HG03196 (cell line): ENCODE measurements at regions not wholly inside any gene's neighbourhood (a gene's known extent, or its start where the extent isn't known, plus 50 kb on each side); places are given as distances from the start of the nearest gene placed in this dataset.

Experiments used
- ATAC-seq: cut with Tn5 transposase; IDR thresholded peaks from one replicate; pipeline ENCODE4 v1.9.1; 2021; ENCODE audit not compliant: unreplicated experiment

- no peak for ATAC-seq
Measured at GRCh38 chr9:87236546-87236945, 261.1 kb upstream of the DAPK1 start.

- ATAC-seq: no peak
Measured at GRCh38 chr9:87237336-87237735, 260.3 kb upstream of the DAPK1 start.

- no peak for ATAC-seq
Measured at GRCh38 chr9:87238545-87238944, 259.1 kb upstream of the DAPK1 start.

- no peak for ATAC-seq
Measured at GRCh38 chr9:87239312-87239711, 258.4 kb upstream of the DAPK1 start.

GRCh38 chr9:87243602-87244001 lies 254.1 kb upstream of the DAPK1 start:
- ATAC-seq: no peak

- no peak for ATAC-seq
Measured at GRCh38 chr9:87245271-87245670, 252.4 kb upstream of the DAPK1 start.

GRCh38 chr9:87247097-87247496 lies 250.6 kb upstream of the DAPK1 start:
- ATAC-seq: no peak

- no peak for ATAC-seq
Measured at GRCh38 chr9:87249029-87249428, 248.6 kb upstream of the DAPK1 start.

- no peak for ATAC-seq
Measured at GRCh38 chr9:87250205-87250604, 247.5 kb upstream of the DAPK1 start.

- no peak for ATAC-seq
Measured at GRCh38 chr9:87255431-87256155, 242.1 kb upstream of the DAPK1 start.

GRCh38 chr9:87256973-87257372 lies 240.7 kb upstream of the DAPK1 start:
- ATAC-seq: no peak

GRCh38 chr9:87259543-87260518 lies 237.8 kb upstream of the DAPK1 start:
- no peak for ATAC-seq

- no peak for ATAC-seq
Measured at GRCh38 chr9:87263291-87263690, 234.4 kb upstream of the DAPK1 start.

GRCh38 chr9:87266697-87267096 lies 231.0 kb upstream of the DAPK1 start:
- ATAC-seq: no peak

GRCh38 chr9:87267251-87268070 lies 230.2 kb upstream of the DAPK1 start:
- no peak for ATAC-seq

GRCh38 chr9:87269296-87270176 lies 228.1 kb upstream of the DAPK1 start:
- no peak for ATAC-seq

- no peak for ATAC-seq
Measured at GRCh38 chr9:87270221-87270847, 227.3 kb upstream of the DAPK1 start.

GRCh38 chr9:87270848-87271234 lies 226.8 kb upstream of the DAPK1 start:
- ATAC-seq: no peak

GRCh38 chr9:87271696-87272477 lies 225.8 kb upstream of the DAPK1 start:
- no peak for ATAC-seq
